ENCODE measurements at regions not wholly inside any gene's neighbourhood (a gene's known extent, or its start where the extent isn't known, plus 50 kb on each side); places are given as distances from the start of the nearest gene placed in this dataset.

DNA sequence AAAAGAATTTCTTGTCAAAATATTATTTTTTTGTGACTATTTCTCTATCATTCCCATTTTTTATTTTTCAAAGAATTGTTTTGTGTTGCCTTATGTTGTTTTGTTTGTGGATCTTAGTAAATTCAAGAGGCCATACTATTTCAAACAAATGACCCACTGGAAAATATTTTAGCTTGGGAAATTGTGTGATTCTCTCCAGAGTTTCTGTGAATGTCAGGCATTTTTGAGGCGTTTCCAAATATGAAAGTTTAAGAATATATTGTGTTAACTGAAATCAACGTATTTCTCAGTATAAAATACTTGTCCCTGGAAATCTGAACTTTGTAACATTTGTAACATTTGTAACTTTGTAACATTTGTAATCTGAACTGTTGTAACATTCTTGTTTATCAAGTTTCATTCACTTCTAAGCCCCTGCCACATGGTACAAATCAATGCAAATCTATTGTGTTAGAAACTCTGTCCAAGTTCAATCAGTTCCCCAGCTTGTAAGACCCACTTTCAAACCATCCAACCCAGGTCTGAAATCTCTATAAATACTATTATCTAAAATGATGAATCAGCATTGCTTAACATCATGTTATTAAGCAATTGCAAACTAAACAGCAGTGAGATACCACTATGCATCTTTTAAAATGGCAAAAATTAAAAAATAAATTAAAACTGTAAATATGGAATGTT, 465.4 kb upstream of the GRID2 start:
- Histone ChIP-seq H2BK5ac (ENCODE audit: low read length) (no peak overlapping the region), H3K27ac (replicated peaks; ENCODE audit: low read length) (no peak overlapping the region), H3K79me1 (ENCODE audit: low read depth, low read length) (no peaks in the 10 kb centered on the region), H3K27me3 (ENCODE audit: control insufficient read depth in 3 of 3, insufficient read depth in 3 of 3, low read depth in 1 of 3, low read length in 3 of 3) (no peaks in the 10 kb centered on the region), H3K4ac (ENCODE audit: low read length) (no peak overlapping the region), H2BK120ac (ENCODE audit: low read depth, low read length) (no peak overlapping the region), H3K36me3 (replicated peaks in 1 of 2; ENCODE audit: control insufficient read depth in 2 of 2, insufficient read depth in 2 of 2, low read length in 2 of 2) (no peaks in the 10 kb centered on the region), H4K91ac (ENCODE audit: low read depth, low read length, poor library complexity) (no peak overlapping the region), H3K4me3 (ENCODE audit: low read length in 2 of 2) (no peak overlapping the region), H2AFZ (ENCODE audit: low read length) (no peak overlapping the region), H3K18ac (ENCODE audit: low read length) (no peak overlapping the region), H4K8ac (ENCODE audit: low read depth, low read length) (no peak overlapping the region), H2BK12ac (ENCODE audit: low read length) (no peak overlapping the region), H3K14ac (ENCODE audit: low read length) (no peak overlapping the region), H2AK5ac (ENCODE audit: low read depth, low read length) (no peak overlapping the region), H3K9ac (ENCODE audit: low read depth, low read length, poor library complexity) (no peak overlapping the region), H3K9me3 (replicated peaks in 1 of 2; ENCODE audit: control insufficient read depth in 2 of 2, insufficient read depth in 1 of 2, low read depth in 1 of 2, low read length in 2 of 2) (peaks cover 0 to 5% of the 10 kb centered on the region in 2 donors), H2BK15ac (ENCODE audit: low read length) (no peak overlapping the region), H3K4me1 (ENCODE audit: control insufficient read depth in 2 of 2, insufficient read depth in 1 of 2, low read depth in 1 of 2, low read length in 2 of 2) (no peaks in the 10 kb centered on the region), H3K4me2 (ENCODE audit: insufficient read depth, low read length, poor library complexity, severe bottlenecking) (no peak overlapping the region), H3K23ac (ENCODE audit: low read depth, low read length, poor library complexity) (no peak overlapping the region)
- WGBS, 2 donors (ENCODE audit: extremely low coverage in 2 of 2, insufficient read length in 2 of 2, insufficient replicate concordance in 1 of 2): no CpG with 5 or more reads among the region's 2 CpGs
- no peak for DNase-seq (ENCODE audit: low spot score)

DNA sequence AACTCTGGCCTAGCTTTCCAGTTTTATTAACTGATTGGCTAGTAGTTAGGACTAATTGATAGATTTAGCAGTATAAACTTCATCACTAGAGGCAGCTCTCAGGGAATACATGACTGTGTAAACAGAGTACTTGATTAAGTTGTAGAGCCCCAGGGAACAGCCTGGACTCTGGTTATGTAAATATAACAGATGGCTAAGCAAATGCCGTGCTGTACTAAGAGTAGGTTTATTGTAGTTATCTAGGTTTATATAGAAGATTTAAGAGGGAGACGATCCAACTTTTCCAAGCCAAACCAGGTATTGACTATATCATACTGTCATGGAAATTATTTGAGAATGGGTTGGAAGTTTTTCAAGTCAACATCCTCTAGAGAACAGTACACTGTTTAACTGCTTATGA, 463.4 kb upstream of the GRID2 start:
- Histone ChIP-seq H3K4ac (ENCODE audit: low read length) (no peak overlapping the region), H3K18ac (ENCODE audit: low read length) (no peak overlapping the region), H2BK5ac (ENCODE audit: low read length) (no peak overlapping the region), H2AK5ac (ENCODE audit: low read depth, low read length) (no peak overlapping the region), H3K4me1 (ENCODE audit: control insufficient read depth in 2 of 2, insufficient read depth in 1 of 2, low read depth in 1 of 2, low read length in 2 of 2) (no peaks in the 10 kb centered on the region), H3K9ac (ENCODE audit: low read depth, low read length, poor library complexity) (no peak overlapping the region), H3K4me3 (ENCODE audit: low read length in 2 of 2) (no peak overlapping the region), H2AFZ (ENCODE audit: low read length) (no peak overlapping the region), H3K36me3 (replicated peaks in 1 of 2; ENCODE audit: control insufficient read depth in 2 of 2, insufficient read depth in 2 of 2, low read length in 2 of 2) (no peaks in the 10 kb centered on the region), H4K91ac (ENCODE audit: low read depth, low read length, poor library complexity) (no peak overlapping the region), H2BK120ac (ENCODE audit: low read depth, low read length) (no peak overlapping the region), H2BK15ac (ENCODE audit: low read length) (no peak overlapping the region), H4K8ac (ENCODE audit: low read depth, low read length) (no peak overlapping the region), H3K23ac (ENCODE audit: low read depth, low read length, poor library complexity) (no peak overlapping the region), H2BK12ac (ENCODE audit: low read length) (no peak overlapping the region), H3K9me3 (replicated peaks in 1 of 2; ENCODE audit: control insufficient read depth in 2 of 2, insufficient read depth in 1 of 2, low read depth in 1 of 2, low read length in 2 of 2) (no peaks in the 10 kb centered on the region), H3K27me3 (ENCODE audit: control insufficient read depth in 3 of 3, insufficient read depth in 3 of 3, low read depth in 1 of 3, low read length in 3 of 3) (peaks cover 0 to under 1% (median 0%) of the 10 kb centered on the region in 3 experiments), H3K14ac (ENCODE audit: low read length) (no peak overlapping the region), H3K79me1 (ENCODE audit: low read depth, low read length) (no peaks in the 10 kb centered on the region), H3K27ac (replicated peaks; ENCODE audit: low read length) (no peak overlapping the region), H3K4me2 (ENCODE audit: insufficient read depth, low read length, poor library complexity, severe bottlenecking) (no peak overlapping the region)
- no CpG with 5 or more reads among the region's 2 CpGs for WGBS, 2 donors (ENCODE audit: extremely low coverage in 2 of 2, insufficient read length in 2 of 2, insufficient replicate concordance in 1 of 2)
- DNase-seq (ENCODE audit: low spot score): no peak

GRCh38 chr4:91846233-91846632, 457.5 kb upstream of the GRID2 start:
- no peak for DNase-seq (ENCODE audit: low spot score)
- peaks cover 0 to 2% (median 0%) of the 10 kb centered on the region in 3 experiments for H3K27me3 ChIP-seq (ENCODE audit: control insufficient read depth in 3 of 3, insufficient read depth in 3 of 3, low read depth in 1 of 3, low read length in 3 of 3)
- WGBS, 2 donors (ENCODE audit: extremely low coverage in 2 of 2, insufficient read length in 2 of 2, insufficient replicate concordance in 1 of 2): no CpG with 5 or more reads among the region's 1 CpG
- H3K23ac ChIP-seq (ENCODE audit: low read depth, low read length, poor library complexity): no peak overlapping the region
- H4K91ac ChIP-seq (ENCODE audit: low read depth, low read length, poor library complexity): no peak overlapping the region
- H3K9me3 ChIP-seq (replicated peaks in 1 of 2; ENCODE audit: control insufficient read depth in 2 of 2, insufficient read depth in 1 of 2, low read depth in 1 of 2, low read length in 2 of 2): no peaks in the 10 kb centered on the region
- H3K79me1 ChIP-seq (ENCODE audit: low read depth, low read length): no peaks in the 10 kb centered on the region
- no peak overlapping the region for H3K27ac ChIP-seq (replicated peaks; ENCODE audit: low read length)
- no peak overlapping the region for H3K9ac ChIP-seq (ENCODE audit: low read depth, low read length, poor library complexity)
- no peak overlapping the region for H3K4me3 ChIP-seq (ENCODE audit: low read length in 2 of 2)
- no peak overlapping the region for H2BK120ac ChIP-seq (ENCODE audit: low read depth, low read length)
- no peaks in the 10 kb centered on the region for H3K36me3 ChIP-seq (replicated peaks in 1 of 2; ENCODE audit: control insufficient read depth in 2 of 2, insufficient read depth in 2 of 2, low read length in 2 of 2)
- H2BK5ac ChIP-seq (ENCODE audit: low read length): no peak overlapping the region
- no peak overlapping the region for H3K14ac ChIP-seq (ENCODE audit: low read length)
- no peak overlapping the region for H3K4me2 ChIP-seq (ENCODE audit: insufficient read depth, low read length, poor library complexity, severe bottlenecking)
- H2AFZ ChIP-seq (ENCODE audit: low read length): no peak overlapping the region
- no peak overlapping the region for H3K4ac ChIP-seq (ENCODE audit: low read length)
- no peak overlapping the region for H3K18ac ChIP-seq (ENCODE audit: low read length)
- no peaks in the 10 kb centered on the region for H3K4me1 ChIP-seq (ENCODE audit: control insufficient read depth in 2 of 2, insufficient read depth in 1 of 2, low read depth in 1 of 2, low read length in 2 of 2)
- H4K8ac ChIP-seq (ENCODE audit: low read depth, low read length): no peak overlapping the region
- no peak overlapping the region for H2AK5ac ChIP-seq (ENCODE audit: low read depth, low read length)
- no peak overlapping the region for H2BK12ac ChIP-seq (ENCODE audit: low read length)
- H2BK15ac ChIP-seq (ENCODE audit: low read length): no peak overlapping the region

DNA sequence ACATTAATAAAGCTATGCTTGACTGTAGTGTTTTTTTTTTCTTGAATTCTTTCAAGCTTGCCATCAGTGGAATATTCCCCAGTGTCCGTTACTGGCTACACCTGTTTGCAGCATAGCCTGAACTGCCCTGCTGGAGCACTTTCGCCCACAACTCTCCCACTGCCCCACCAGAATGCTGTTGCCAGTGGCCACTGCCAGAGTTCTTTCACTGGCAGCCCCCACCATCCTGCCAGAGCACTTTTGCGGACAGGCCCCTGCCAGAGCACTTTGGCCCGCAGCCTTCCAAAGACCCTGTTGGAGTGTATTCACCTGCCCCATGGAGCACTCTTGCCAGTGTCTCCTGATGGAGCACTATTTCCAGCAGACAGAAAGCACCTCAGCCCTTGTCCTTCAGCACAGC, 452.3 kb upstream of the GRID2 start:
- no CpG with 5 or more reads among the region's 4 CpGs for WGBS, 2 donors (ENCODE audit: extremely low coverage in 2 of 2, insufficient read length in 2 of 2, insufficient replicate concordance in 1 of 2)
- no peak overlapping the region for H2AFZ ChIP-seq (ENCODE audit: low read length)

More for the DNA sequence above, 452.3 kb upstream of the GRID2 start:
- H3K14ac ChIP-seq (ENCODE audit: low read length): no peak overlapping the region
- H3K4me2 ChIP-seq (ENCODE audit: insufficient read depth, low read length, poor library complexity, severe bottlenecking): no peak overlapping the region
- H3K9me3 ChIP-seq (replicated peaks in 1 of 2; ENCODE audit: control insufficient read depth in 2 of 2, insufficient read depth in 1 of 2, low read depth in 1 of 2, low read length in 2 of 2): no peaks in the 10 kb centered on the region
- no peak overlapping the region for H2BK12ac ChIP-seq (ENCODE audit: low read length)
- no peak overlapping the region for H3K27ac ChIP-seq (replicated peaks; ENCODE audit: low read length)
- H3K23ac ChIP-seq (ENCODE audit: low read depth, low read length, poor library complexity): no peak overlapping the region
- no peaks in the 10 kb centered on the region for H3K4me1 ChIP-seq (ENCODE audit: control insufficient read depth in 2 of 2, insufficient read depth in 1 of 2, low read depth in 1 of 2, low read length in 2 of 2)
- H2AK5ac ChIP-seq (ENCODE audit: low read depth, low read length): no peak overlapping the region
- no peak overlapping the region for H3K4me3 ChIP-seq (ENCODE audit: low read length in 2 of 2)
- no peak overlapping the region for H2BK120ac ChIP-seq (ENCODE audit: low read depth, low read length)
- DNase-seq (ENCODE audit: low spot score): no peak
- no peaks in the 10 kb centered on the region for H3K79me1 ChIP-seq (ENCODE audit: low read depth, low read length)
- H2BK15ac ChIP-seq (ENCODE audit: low read length): no peak overlapping the region
- no peaks in the 10 kb centered on the region for H3K27me3 ChIP-seq (ENCODE audit: control insufficient read depth in 3 of 3, insufficient read depth in 3 of 3, low read depth in 1 of 3, low read length in 3 of 3)
- H3K36me3 ChIP-seq (replicated peaks in 1 of 2; ENCODE audit: control insufficient read depth in 2 of 2, insufficient read depth in 2 of 2, low read length in 2 of 2): no peaks in the 10 kb centered on the region
- peak overlapping the region; percentile 53 for H3K18ac ChIP-seq (ENCODE audit: low read length)
- H3K4ac ChIP-seq (ENCODE audit: low read length): no peak overlapping the region
- H4K91ac ChIP-seq (ENCODE audit: low read depth, low read length, poor library complexity): no peak overlapping the region
- no peak overlapping the region for H4K8ac ChIP-seq (ENCODE audit: low read depth, low read length)
- no peak overlapping the region for H3K9ac ChIP-seq (ENCODE audit: low read depth, low read length, poor library complexity)
- H2BK5ac ChIP-seq (ENCODE audit: low read length): no peak overlapping the region

Measured in neuronal stem cell (in vitro differentiated cells).